ENCODE measurements at regions not wholly inside any gene's neighbourhood (a gene's known extent, or its start where the extent isn't known, plus 50 kb on each side); places are given as distances from the start of the nearest gene placed in this dataset.

DNA sequence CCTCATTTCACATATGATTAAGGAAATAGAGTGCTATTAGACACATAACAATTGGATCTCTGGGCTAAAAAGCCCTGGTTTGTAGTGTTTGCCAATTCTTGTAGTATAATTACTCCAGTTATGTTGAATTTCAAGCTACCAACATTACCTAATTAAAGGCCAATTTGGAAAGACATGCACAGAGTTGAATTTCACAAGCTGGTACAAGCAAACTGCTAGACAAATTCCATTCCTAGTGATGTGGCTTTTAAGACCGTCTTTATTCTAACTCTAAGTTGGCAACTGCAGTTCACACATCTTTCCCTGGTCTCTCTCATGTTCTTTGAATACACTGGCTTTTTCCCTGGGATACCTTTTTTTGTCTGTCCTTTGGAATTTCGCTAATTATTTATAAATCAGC lies 384.1 kb upstream of the CNTNAP2 start:
- TF ChIP-seq CTCF (conservative IDR thresholded peaks at IDR 0.05; ENCODE audit: low read length) (no peak), EZH2phosphoT487 (IDR thresholded peaks at IDR 0.05; ENCODE audit: borderline replicate concordance, low read depth, low read length) (no peak)

Measured in OCI-LY7 (cell line).